HEK293 (cell line): ENCODE measurements at regions not wholly inside any gene's neighbourhood (a gene's known extent, or its start where the extent isn't known, plus 50 kb on each side); places are given as distances from the start of the nearest gene placed in this dataset.
A peak's percentile ranks its signal among the peaks of the same experiment; 100 is the strongest.

Source experiments
- CTCF ChIA-PET: fragments of 350-600 bp; formaldehyde crosslinking; extraction: SDS; loops from one replicate; lab custom pipeline; 2021; ENCODE audit warnings: antibody characterized with exemption; lab: Yijun Ruan, JAX
- POLR2A ChIA-PET: fragments of 300-600 bp; formaldehyde crosslinking; extraction: SDS; loops from one replicate; lab custom pipeline; 2020; ENCODE audit warnings: antibody characterized with exemption, inconsistent platforms; lab: Yijun Ruan, JAX
- H3K27ac ChIP-seq: fragments of 200-500 bp; sonication (Bioruptor generic); 2 replicates; pipeline ENCODE4 v1.5.1; 2014; ENCODE audit warnings: low read depth, low read length, control low read depth, inconsistent platforms; ENCODE audit errors: extremely low read depth
- H3K36me3 ChIP-seq, 2 experiments: fragments of 200-500 bp in 1 of 2; sonication (Bioruptor generic) in 1 of 2; 1 replicate in 1 of 2; 2 replicates in 1 of 2; pipeline ENCODE4 v1.5.1; 2014 to 2017; ENCODE audit warnings: inconsistent platforms in 2 of 2, low read length in 2 of 2; ENCODE audit not compliant: control insufficient read depth in 2 of 2, insufficient read depth in 1 of 2
- H3K4me1 ChIP-seq: fragments of 200-500 bp; sonication (Bioruptor generic); 2 replicates; pipeline ENCODE4 v1.5.1; 2014; ENCODE audit warnings: mild to moderate bottlenecking, low read length, inconsistent platforms; ENCODE audit not compliant: control insufficient read depth, insufficient read depth
- H3K4me3 ChIP-seq: 2 replicates; pipeline ENCODE4 v1.5.1; 2011; ENCODE audit warnings: low read depth, mild to moderate bottlenecking, control low read depth, low read length, moderate library complexity
- H3K9me3 ChIP-seq: fragments of 200-500 bp; sonication (Bioruptor generic); 2 replicates; pipeline ENCODE4 v1.5.1; 2014; ENCODE audit warnings: low read depth, low read length, inconsistent platforms; ENCODE audit not compliant: control insufficient read depth, insufficient read depth
- RBAK ChIP-seq: fragments of 450-650 bp; formaldehyde crosslinking; IDR thresholded peaks from 2 replicates; pipeline ENCODE4 v1.5.1; 2016; ENCODE audit warnings: missing biosample characterization, missing genetic modification characterization
- ZFP37 ChIP-seq: fragments of 450-650 bp; formaldehyde crosslinking; IDR thresholded peaks from 2 replicates; pipeline ENCODE4 v1.5.1; 2016; ENCODE audit warnings: missing biosample characterization, missing genetic modification characterization
- ZNF324 ChIP-seq: fragments of 450-650 bp; formaldehyde crosslinking; IDR thresholded peaks from 2 replicates; pipeline ENCODE4 v1.5.1; 2016; ENCODE audit warnings: missing biosample characterization, missing genetic modification characterization
- ZNF416 ChIP-seq: fragments of 450-650 bp; formaldehyde crosslinking; IDR thresholded peaks from 2 replicates; pipeline ENCODE4 v1.5.1; 2016; ENCODE audit warnings: missing biosample characterization, missing genetic modification characterization
- ZNF514 ChIP-seq: fragments of 450-650 bp; formaldehyde crosslinking; IDR thresholded peaks from 2 replicates; pipeline ENCODE4 v1.5.1; 2016; ENCODE audit warnings: missing biosample characterization, missing genetic modification characterization
- ZNF548 ChIP-seq: fragments of 450-650 bp; formaldehyde crosslinking; IDR thresholded peaks from 2 replicates; pipeline ENCODE4 v1.5.1; 2016; ENCODE audit warnings: missing biosample characterization, missing genetic modification characterization
- ZNF558 ChIP-seq: fragments of 450-650 bp; formaldehyde crosslinking; IDR thresholded peaks from 2 replicates; pipeline ENCODE4 v1.5.1; 2016; ENCODE audit warnings: missing biosample characterization, missing genetic modification characterization
- ZNF560 ChIP-seq: fragments of 450-650 bp; formaldehyde crosslinking; IDR thresholded peaks from 2 replicates; pipeline ENCODE4 v1.5.1; 2017; ENCODE audit warnings: missing biosample characterization, missing genetic modification characterization, borderline replicate concordance
- ZNF768 ChIP-seq: fragments of 450-650 bp; formaldehyde crosslinking; IDR thresholded peaks from 2 replicates; pipeline ENCODE4 v1.5.1; 2018; ENCODE audit warnings: missing biosample characterization, mild to moderate bottlenecking, missing genetic modification characterization
- ZNF843 ChIP-seq: fragments of 450-650 bp; formaldehyde crosslinking; IDR thresholded peaks from 2 replicates; pipeline ENCODE4 v1.5.1; 2016; ENCODE audit warnings: missing biosample characterization, missing genetic modification characterization
- ZSCAN16 ChIP-seq: fragments of 450-650 bp; formaldehyde crosslinking; IDR thresholded peaks from 2 replicates; pipeline ENCODE4 v1.5.1; 2016; ENCODE audit warnings: missing biosample characterization, missing genetic modification characterization
- TF ChIP-seq, protein P1 (sequence below): IDR thresholded peaks from 2 replicates; pipeline ENCODE4 v1.6.1; 2011; ENCODE audit warnings: mild to moderate bottlenecking, low read depth, low read length, borderline replicate concordance
- TF ChIP-seq, protein P2 (sequence below): fragments of 450-650 bp; formaldehyde crosslinking; IDR thresholded peaks from 2 replicates; pipeline ENCODE4 v1.5.1; 2016; ENCODE audit warnings: missing biosample characterization, missing genetic modification characterization
- TF ChIP-seq, protein P3 (sequence below): sonication (generic); formaldehyde crosslinking; IDR thresholded peaks from 2 replicates; pipeline ENCODE4 v1.8.1; 2022; ENCODE audit warnings: mild to moderate bottlenecking, moderate library complexity, missing genetic modification reagents
- TF ChIP-seq, protein P4 (sequence below): fragments of 450-650 bp; formaldehyde crosslinking; IDR thresholded peaks from 2 replicates; pipeline ENCODE4 v1.5.1; 2016; ENCODE audit warnings: missing biosample characterization, missing genetic modification characterization

DNA sequence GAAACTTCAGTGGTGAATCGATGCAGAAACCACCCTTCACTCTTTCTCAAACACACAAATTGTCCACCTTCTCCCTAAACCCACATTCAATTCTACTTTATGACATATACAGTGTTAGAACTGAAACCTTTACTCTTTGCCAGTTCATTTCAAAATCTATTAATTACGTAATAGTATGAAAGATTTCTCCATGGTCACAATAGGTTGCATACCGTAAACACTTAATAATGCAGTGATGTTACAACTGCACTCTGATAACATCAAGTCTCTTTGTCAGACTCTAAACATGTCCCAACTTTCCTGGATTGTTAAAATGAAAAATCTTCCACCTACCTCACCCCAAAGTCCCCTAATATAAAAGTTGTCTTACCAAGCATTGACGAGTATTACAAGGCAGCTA is 111.8 kb upstream of the PROK2 start:
- Histone ChIP-seq H3K9me3 (no peaks in the 10 kb centered on the region), H3K4me3 (no peak overlapping the region), H3K4me1 (no peaks in the 10 kb centered on the region), H3K36me3 (no peaks in the 10 kb centered on the region), H3K27ac (no peak overlapping the region)
- TF ChIP-seq ZNF416 (tag by site-specific recombination) = no peak
- TF ChIP-seq RBAK (tag by site-specific recombination) = no peak
- no peak for TF ChIP-seq ZNF548 (tag by site-specific recombination)
- no peak for TF ChIP-seq ZNF843 (tag by site-specific recombination)
- TF ChIP-seq, protein P1, sequence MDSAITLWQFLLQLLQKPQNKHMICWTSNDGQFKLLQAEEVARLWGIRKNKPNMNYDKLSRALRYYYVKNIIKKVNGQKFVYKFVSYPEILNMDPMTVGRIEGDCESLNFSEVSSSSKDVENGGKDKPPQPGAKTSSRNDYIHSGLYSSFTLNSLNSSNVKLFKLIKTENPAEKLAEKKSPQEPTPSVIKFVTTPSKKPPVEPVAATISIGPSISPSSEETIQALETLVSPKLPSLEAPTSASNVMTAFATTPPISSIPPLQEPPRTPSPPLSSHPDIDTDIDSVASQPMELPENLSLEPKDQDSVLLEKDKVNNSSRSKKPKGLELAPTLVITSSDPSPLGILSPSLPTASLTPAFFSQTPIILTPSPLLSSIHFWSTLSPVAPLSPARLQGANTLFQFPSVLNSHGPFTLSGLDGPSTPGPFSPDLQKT = no peak
- ChIA-PET POLR2A (no interaction called here), CTCF (no interaction called here)

DNA sequence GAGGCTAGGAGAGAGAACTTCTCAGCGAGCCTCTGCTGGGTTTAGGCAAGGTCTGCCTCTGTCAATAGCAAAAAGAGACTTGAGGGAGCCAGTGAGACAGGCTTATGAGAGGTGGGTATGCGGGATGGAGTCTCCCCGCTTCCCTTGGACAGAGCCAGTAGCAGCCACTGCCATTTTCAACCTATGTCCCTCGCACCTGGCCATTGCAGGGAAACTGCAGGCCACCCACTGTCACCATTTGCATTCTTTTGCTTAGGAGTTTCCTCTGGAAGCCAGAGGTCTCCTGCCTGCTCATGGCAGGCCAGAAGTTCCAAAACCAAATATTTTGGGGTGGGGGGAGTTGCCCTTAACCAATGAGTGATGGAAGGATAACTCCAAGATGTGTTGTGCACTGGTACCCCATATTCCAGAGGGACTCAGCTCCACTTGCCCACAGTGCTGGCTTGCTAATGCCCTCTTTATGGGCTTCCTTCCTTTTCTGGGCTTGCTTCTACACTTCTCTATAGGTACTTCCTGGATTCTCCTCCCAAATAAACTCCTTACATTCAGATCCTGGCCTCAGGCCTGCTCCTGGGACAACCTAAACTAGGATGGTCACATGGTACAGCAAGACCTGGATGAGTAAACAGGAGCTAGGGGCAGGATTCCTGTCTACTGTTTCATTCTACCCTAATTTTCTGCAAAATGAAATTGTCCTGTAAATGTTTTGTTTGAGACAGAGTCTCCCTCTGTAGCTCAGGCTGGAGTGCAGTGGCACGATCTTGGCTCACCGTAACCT is 108.9 kb upstream of the PROK2 start:
- ChIA-PET CTCF (interaction anchor here (1.0 kb wide), 2 partner anchors 17 to 19 kb away, joined by 3 to 4 read pairs; no protein-coding TSS in a partner anchor), POLR2A (no interaction called here)

DNA sequence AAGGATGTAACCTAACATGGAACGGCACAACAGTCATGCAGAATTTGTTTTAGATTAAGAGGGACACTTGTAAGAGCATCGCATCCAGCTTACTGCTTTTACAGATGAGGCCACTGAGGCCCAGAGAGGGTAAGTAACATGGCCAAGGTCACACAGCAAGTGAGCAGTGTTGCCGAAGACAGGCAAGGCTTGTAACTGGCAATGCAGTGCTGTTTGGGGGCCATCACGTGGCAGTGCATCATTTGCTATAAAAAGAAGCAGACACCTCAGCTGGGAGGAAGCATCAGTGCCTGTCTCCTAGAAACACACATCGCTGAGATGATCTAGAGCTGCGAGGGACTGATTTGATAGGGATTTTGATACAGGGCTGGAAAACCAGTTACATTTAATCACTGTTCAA is 108.2 kb upstream of the PROK2 start:
- POLR2A ChIA-PET = no interaction called here

More for the DNA sequence above, 108.9 kb upstream of the PROK2 start:
- Histone ChIP-seq H3K4me1 (no peaks in the 10 kb centered on the region), H3K36me3 (no peaks in the 10 kb centered on the region), H3K4me3 (no peak overlapping the region), H3K27ac (no peak overlapping the region), H3K9me3 (no peaks in the 10 kb centered on the region)
- TF ChIP-seq ZNF560 (tag by site-specific recombination) (no peak), ZSCAN16 (no peak), ZNF514 (tag by site-specific recombination) (no peak), ZNF324 (tag by site-specific recombination) (no peak), ZFP37 (tag by site-specific recombination) (no peak), ZNF558 (tag by site-specific recombination) (no peak)
- TF ChIP-seq, protein P2, sequence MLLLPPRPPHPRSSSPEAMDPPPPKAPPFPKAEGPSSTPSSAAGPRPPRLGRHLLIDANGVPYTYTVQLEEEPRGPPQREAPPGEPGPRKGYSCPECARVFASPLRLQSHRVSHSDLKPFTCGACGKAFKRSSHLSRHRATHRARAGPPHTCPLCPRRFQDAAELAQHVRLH (tag by site-specific recombination) = no peak
- TF ChIP-seq, protein P3, sequence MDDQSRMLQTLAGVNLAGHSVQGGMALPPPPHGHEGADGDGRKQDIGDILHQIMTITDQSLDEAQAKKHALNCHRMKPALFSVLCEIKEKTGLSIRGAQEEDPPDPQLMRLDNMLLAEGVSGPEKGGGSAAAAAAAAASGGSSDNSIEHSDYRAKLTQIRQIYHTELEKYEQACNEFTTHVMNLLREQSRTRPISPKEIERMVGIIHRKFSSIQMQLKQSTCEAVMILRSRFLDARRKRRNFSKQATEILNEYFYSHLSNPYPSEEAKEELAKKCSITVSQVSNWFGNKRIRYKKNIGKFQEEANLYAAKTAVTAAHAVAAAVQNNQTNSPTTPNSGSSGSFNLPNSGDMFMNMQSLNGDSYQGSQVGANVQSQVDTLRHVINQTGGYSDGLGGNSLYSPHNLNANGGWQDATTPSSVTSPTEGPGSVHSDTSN (CRISPR knock-in tag) = no peak

More for the DNA sequence above, 108.2 kb upstream of the PROK2 start:
- TF ChIP-seq, protein P4, sequence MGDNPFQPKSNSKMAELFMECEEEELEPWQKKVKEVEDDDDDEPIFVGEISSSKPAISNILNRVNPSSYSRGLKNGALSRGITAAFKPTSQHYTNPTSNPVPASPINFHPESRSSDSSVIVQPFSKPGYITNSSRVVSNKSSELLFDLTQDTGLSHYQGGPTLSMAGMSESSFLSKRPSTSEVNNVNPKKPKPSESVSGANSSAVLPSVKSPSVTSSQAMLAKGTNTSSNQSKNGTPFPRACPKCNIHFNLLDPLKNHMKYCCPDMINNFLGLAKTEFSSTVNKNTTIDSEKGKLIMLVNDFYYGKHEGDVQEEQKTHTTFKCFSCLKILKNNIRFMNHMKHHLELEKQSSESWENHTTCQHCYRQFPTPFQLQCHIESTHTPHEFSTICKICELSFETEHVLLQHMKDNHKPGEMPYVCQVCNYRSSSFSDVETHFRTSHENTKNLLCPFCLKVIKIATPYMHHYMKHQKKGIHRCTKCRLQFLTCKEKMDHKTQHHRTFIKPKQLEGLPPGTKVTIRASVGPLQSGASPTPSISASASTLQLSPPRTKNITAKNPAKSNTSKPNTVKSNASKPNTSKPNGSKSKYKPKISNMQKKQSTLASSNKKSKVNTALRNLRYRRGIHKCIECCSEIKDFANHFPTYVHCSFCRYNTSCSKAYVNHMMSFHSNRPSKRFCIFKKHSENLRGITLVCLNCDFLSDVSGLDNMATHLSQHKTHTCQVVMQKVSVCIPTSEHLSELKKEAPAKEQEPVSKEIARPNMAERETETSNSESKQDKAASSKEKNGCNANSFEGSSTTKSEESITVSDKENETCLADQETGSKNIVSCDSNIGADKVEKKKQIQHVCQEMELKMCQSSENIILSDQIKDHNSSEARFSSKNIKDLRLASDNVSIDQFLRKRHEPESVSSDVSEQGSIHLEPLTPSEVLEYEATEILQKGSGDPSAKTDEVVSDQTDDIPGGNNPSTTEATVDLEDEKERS (tag by site-specific recombination) = no peak
- 0 out of 2 replicates have a peak, but pooled peaks have one; percentile 16 for TF ChIP-seq ZNF768 (tag by site-specific recombination)
- TF ChIP-seq, all 188 proteins: peak for 1
- H3K27ac ChIP-seq = no peak overlapping the region
- H3K9me3 ChIP-seq = no peaks in the 10 kb centered on the region
- no peak overlapping the region for H3K4me3 ChIP-seq
- H3K4me1 ChIP-seq = no peaks in the 10 kb centered on the region
- no peaks in the 10 kb centered on the region for H3K36me3 ChIP-seq
- CTCF ChIA-PET = interaction anchor here (1.0 kb wide), 2 partner anchors 16 to 18 kb away, joined by 3 to 4 read pairs; no protein-coding TSS in a partner anchor
